ENCODE measurements at regions not wholly inside any gene's neighbourhood (a gene's known extent, or its start where the extent isn't known, plus 50 kb on each side); places are given as distances from the start of the nearest gene placed in this dataset.

DNA sequence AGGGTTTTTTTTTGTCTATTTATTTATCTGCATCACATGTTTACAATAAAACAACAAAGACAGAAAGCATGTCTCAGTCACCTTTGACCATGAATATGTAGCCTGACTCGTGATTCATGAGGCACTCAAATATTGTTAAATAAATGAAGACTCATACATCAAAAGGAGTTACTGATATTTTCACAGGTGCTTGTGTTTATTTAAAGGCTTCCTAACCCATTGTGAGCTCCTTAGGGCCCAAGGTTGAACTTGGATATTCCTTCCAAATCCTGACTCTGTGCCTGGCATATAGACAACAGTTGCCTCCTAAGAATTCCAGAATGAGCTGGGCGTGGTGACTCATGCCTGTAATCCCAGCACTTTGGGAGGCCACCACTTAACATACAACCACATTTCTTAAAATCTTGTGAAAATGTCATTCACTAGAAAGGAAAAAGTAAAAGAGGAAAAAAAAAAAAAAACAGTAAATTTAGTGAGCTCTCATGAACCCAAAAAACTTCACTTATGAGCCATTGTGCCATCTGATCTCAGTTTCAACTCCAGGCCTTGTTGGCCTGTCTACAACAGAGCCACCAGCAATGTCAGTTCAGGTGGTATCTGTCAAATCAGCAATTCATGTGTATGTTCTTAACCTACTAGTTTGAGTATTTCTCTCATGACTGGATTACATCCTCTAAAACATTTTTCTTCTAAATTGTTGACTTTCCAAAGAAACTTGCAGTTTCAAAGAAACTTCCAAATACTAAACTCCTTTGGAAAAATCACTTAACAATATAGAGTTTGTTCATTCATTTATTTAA is 162.7 kb upstream of the MARCKS start:
- TF ChIP-seq, protein P1, sequence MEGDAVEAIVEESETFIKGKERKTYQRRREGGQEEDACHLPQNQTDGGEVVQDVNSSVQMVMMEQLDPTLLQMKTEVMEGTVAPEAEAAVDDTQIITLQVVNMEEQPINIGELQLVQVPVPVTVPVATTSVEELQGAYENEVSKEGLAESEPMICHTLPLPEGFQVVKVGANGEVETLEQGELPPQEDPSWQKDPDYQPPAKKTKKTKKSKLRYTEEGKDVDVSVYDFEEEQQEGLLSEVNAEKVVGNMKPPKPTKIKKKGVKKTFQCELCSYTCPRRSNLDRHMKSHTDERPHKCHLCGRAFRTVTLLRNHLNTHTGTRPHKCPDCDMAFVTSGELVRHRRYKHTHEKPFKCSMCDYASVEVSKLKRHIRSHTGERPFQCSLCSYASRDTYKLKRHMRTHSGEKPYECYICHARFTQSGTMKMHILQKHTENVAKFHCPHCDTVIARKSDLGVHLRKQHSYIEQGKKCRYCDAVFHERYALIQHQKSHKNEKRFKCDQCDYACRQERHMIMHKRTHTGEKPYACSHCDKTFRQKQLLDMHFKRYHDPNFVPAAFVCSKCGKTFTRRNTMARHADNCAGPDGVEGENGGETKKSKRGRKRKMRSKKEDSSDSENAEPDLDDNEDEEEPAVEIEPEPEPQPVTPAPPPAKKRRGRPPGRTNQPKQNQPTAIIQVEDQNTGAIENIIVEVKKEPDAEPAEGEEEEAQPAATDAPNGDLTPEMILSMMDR (IDR thresholded peaks at IDR 0.05) = no peak
- no peak for TF ChIP-seq POLR2A (IDR thresholded peaks at IDR 0.05)
